Transverse colon (tissue), 4 donors: ENCODE measurements at regions not wholly inside any gene's neighbourhood (a gene's known extent, or its start where the extent isn't known, plus 50 kb on each side); places are given as distances from the start of the nearest gene placed in this dataset.

ENCODE experiments used
- DNase-seq: peaks from one replicate; pipeline ENCODE4 v3.0.0-alpha.2; 2019
- H3K27ac ChIP-seq, 4 donors: fragments of 200-600 bp; sonication (generic); 2 replicates each; pipeline ENCODE4 v1.5.1; 2016 to 2018; ENCODE audit warnings: inconsistent platforms in 4 of 4
- H3K27me3 ChIP-seq: fragments of 200-600 bp; sonication (generic); 2 replicates; pipeline ENCODE4 v1.5.1; 2017; ENCODE audit warnings: inconsistent platforms
- H3K36me3 ChIP-seq, 4 donors: fragments of 200-600 bp; sonication (generic); 2 replicates each; pipeline ENCODE4 v1.5.1; 2017 to 2019; ENCODE audit warnings: inconsistent platforms in 4 of 4
- H3K4me1 ChIP-seq, 4 donors: fragments of 200-600 bp; sonication (generic); 2 replicates each; pipeline ENCODE4 v1.5.1; 2017 to 2020; ENCODE audit warnings: inconsistent platforms in 4 of 4
- H3K4me3 ChIP-seq, 4 donors: fragments of 200-600 bp; sonication (generic); 1 replicate in 1 of 4; 2 replicates in 3 of 4; pipeline versions ENCODE4 v1.5.1 to v1.6.1; 2017 to 2019; ENCODE audit warnings: inconsistent platforms in 4 of 4
- H3K9me3 ChIP-seq, 2 donors: fragments of 200-600 bp; sonication (generic); 2 replicates each; pipeline ENCODE4 v1.5.1; 2017 to 2019; ENCODE audit warnings: inconsistent platforms in 2 of 2
- CTCF ChIP-seq, 5 experiments: fragments of 200-600 bp in 3 of 5; fragments of 450-650 bp in 2 of 5; sonication (generic) in 3 of 5; IDR thresholded peaks; 1 replicate in 2 of 5; 2 replicates in 3 of 5; pipeline ENCODE4 v1.5.1; 2016 to 2017; ENCODE audit warnings: antibody characterized with exemption in 5 of 5, inconsistent platforms in 3 of 5, mild to moderate bottlenecking in 2 of 5, moderate library complexity in 1 of 5
- EP300 ChIP-seq: sonication (generic); formaldehyde crosslinking; IDR thresholded peaks from one replicate; pipeline ENCODE4 v1.6.1; 2017; ENCODE audit warnings: antibody characterized with exemption, low read depth
- POLR2A ChIP-seq: fragments of 450-650 bp; IDR thresholded peaks from one replicate; pipeline ENCODE4 v1.6.1; 2016; ENCODE audit warnings: antibody characterized with exemption, mild to moderate bottlenecking, moderate library complexity
- POLR2AphosphoS5 ChIP-seq, 3 donors: sonication (generic); formaldehyde crosslinking; IDR thresholded peaks; one replicate each; pipeline ENCODE4 v1.6.1; 2016; ENCODE audit warnings: antibody characterized with exemption in 3 of 3
- WGBS, 2 donors: methylation state at CpG; one replicate each; pipeline ENCODE4 v1.1.5; 2018; ENCODE audit warnings: low coverage in 1 of 2; 5-methylcytosine and 5-hydroxymethylcytosine counted together
- in situ Hi-C, 4 donors: fragments of 200-750 bp; cut with MboI; loops; one replicate each; pipeline versions ENCODE4 v1.15.0 to v1.15.1; 2017; ENCODE audit warnings: low sequenced_read_pairs in 3 of 4, low pct_ligation_motif_present in 1 of 4, low pct_unique_long_range_greater_than_20kb in 1 of 4
- intact Hi-C: fragments of 100-400 bp; cut with DNase I; formaldehyde crosslinking; loops from one replicate; pipeline ENCODE4 v1.15.1; 2023; ENCODE audit warnings: low total_unique reads

- intact Hi-C loops (no loop called here), in situ Hi-C loops (no loop called here)
- no peaks in the 10 kb centered on the region for H3K27me3 ChIP-seq
- no peaks in the 10 kb centered on the region for H3K4me1 ChIP-seq
- H3K36me3 ChIP-seq: no peaks in the 10 kb centered on the region
- 53 to 65% methylated on average over 2 of the region's 2 CpGs for WGBS, 2 donors
- no peaks in the 10 kb centered on the region for H3K9me3 ChIP-seq
- DNase-seq: no peak
- TF ChIP-seq CTCF (IDR thresholded peaks at IDR 0.05) (no peak), EP300 (no peak), POLR2A (no peak), POLR2AphosphoS5 (IDR thresholded peaks at IDR 0.05) (no peak)
- no peak overlapping the region for H3K4me3 ChIP-seq
- H3K27ac ChIP-seq: no peak overlapping the region
These were observed 636.7 kb upstream of the KIF2B start for GRCh38 chr17:53186001-53186400.

- Histone ChIP-seq H3K27me3 (no peaks in the 10 kb centered on the region), H3K9me3 (no peaks in the 10 kb centered on the region), H3K4me1 (no peaks in the 10 kb centered on the region), H3K4me3 (no peak overlapping the region), H3K36me3 (no peaks in the 10 kb centered on the region), H3K27ac (no peak overlapping the region)
- intact Hi-C loops (no loop called here), in situ Hi-C loops (no loop called here)
- no peak for DNase-seq
- TF ChIP-seq POLR2A (no peak), CTCF (IDR thresholded peaks at IDR 0.05) (no peak), EP300 (no peak), POLR2AphosphoS5 (IDR thresholded peaks at IDR 0.05) (no peak)
These were observed 646.1 kb upstream of the KIF2B start for GRCh38 chr17:53176629-53177028.

- DNase-seq: no peak
- Histone ChIP-seq H3K27me3 (no peaks in the 10 kb centered on the region), H3K27ac (no peak overlapping the region), H3K36me3 (no peaks in the 10 kb centered on the region), H3K4me3 (no peak overlapping the region), H3K9me3 (no peaks in the 10 kb centered on the region), H3K4me1 (no peaks in the 10 kb centered on the region)
- 71 to 76% methylated on average over 1 of the region's 1 CpG for WGBS, 2 donors
- intact Hi-C loops (no loop called here), in situ Hi-C loops (no loop called here)
- TF ChIP-seq CTCF (IDR thresholded peaks at IDR 0.05): no peak
- no peak for TF ChIP-seq POLR2A
- TF ChIP-seq POLR2AphosphoS5 (IDR thresholded peaks at IDR 0.05): no peak
- no peak for TF ChIP-seq EP300
These were observed 654.3 kb upstream of the KIF2B start for GRCh38 chr17:53168413-53168812.

- Histone ChIP-seq H3K9me3 (no peaks in the 10 kb centered on the region), H3K4me1 (no peaks in the 10 kb centered on the region), H3K27ac (no peak overlapping the region), H3K36me3 (no peaks in the 10 kb centered on the region), H3K27me3 (no peaks in the 10 kb centered on the region), H3K4me3 (no peak overlapping the region)
- intact Hi-C loops (no loop called here), in situ Hi-C loops (no loop called here)
- no peak for TF ChIP-seq CTCF (IDR thresholded peaks at IDR 0.05)
- no peak for TF ChIP-seq EP300
- no peak for TF ChIP-seq POLR2AphosphoS5 (IDR thresholded peaks at IDR 0.05)
- TF ChIP-seq POLR2A: no peak
- no peak for DNase-seq
- WGBS, 2 donors: 73 to 88% methylated on average over 1 of the region's 1 CpG
These were observed 656.0 kb upstream of the KIF2B start for GRCh38 chr17:53166731-53167130.
